Glutamatergic neuron (in vitro differentiated cells): ENCODE measurements at regions not wholly inside any gene's neighbourhood (a gene's known extent, or its start where the extent isn't known, plus 50 kb on each side); places are given as distances from the start of the nearest gene placed in this dataset.
"Not testable (repeated sequence)": the region's sequence is repeated elsewhere in the genome, so short reads cannot be mapped to it uniquely, and the experiment has no call there.

Source experiments
- DNase-seq: peaks from one replicate; pipeline ENCODE4 v3.0.0; 2022
- H3K27ac Mint-ChIP-seq: one replicate; pipeline ENCODE4 v1.8.0; 2020; ENCODE audit warnings: mild to moderate bottlenecking, mixed read lengths, inconsistent platforms; ENCODE audit not compliant: unreplicated experiment
- H3K27me3 Mint-ChIP-seq: one replicate; pipeline ENCODE4 v1.8.0; 2020; ENCODE audit warnings: mild to moderate bottlenecking, moderate library complexity, mixed read lengths, inconsistent platforms; ENCODE audit not compliant: unreplicated experiment
- H3K36me3 Mint-ChIP-seq: one replicate; pipeline ENCODE4 v1.8.0; 2020; ENCODE audit warnings: mild to moderate bottlenecking, mixed read lengths, inconsistent platforms; ENCODE audit not compliant: unreplicated experiment
- H3K4me1 Mint-ChIP-seq: one replicate; pipeline ENCODE4 v1.8.0; 2020; ENCODE audit warnings: mild to moderate bottlenecking, low read depth, mixed read lengths, inconsistent platforms; ENCODE audit not compliant: unreplicated experiment
- H3K4me3 Mint-ChIP-seq: one replicate; pipeline ENCODE4 v1.8.0; 2020; ENCODE audit warnings: mild to moderate bottlenecking, mixed read lengths, inconsistent platforms; ENCODE audit not compliant: unreplicated experiment
- H3K9me3 Mint-ChIP-seq: one replicate; pipeline ENCODE4 v1.8.0; 2020; ENCODE audit warnings: mild to moderate bottlenecking, moderate library complexity, mixed read lengths, inconsistent platforms; ENCODE audit not compliant: unreplicated experiment
- TF ChIP-seq, protein P1 (sequence below): fragments of 200-600 bp; sonication (generic); IDR thresholded peaks from one replicate; pipeline ENCODE4 v1.5.0; 2021; ENCODE audit not compliant: partially characterized antibody, unreplicated experiment

DNA sequence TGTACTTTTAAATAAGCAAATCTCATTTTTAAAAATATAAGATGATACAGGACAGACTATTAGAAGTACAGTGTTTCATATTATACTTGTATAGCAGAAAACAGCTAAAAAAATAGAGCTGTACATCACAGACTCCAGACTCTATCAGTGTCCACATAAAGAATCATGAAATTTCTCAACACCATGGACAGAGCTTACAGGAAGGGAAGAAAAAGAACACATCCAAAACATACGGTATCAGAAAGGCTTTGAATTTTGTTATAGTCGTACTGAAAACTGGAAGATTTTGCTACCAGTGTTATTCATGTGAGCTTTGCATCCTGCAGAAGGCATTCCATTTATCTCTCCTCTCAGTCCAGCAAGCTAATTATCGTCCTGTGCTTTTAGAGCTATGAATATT, 183.2 kb upstream of the PTPRZ1 start:
- Mint-ChIP-seq H3K9me3 (no peaks in the 10 kb centered on the region), H3K4me1 (no peaks in the 10 kb centered on the region), H3K36me3 (no peaks in the 10 kb centered on the region), H3K27me3 (no peaks in the 10 kb centered on the region), H3K27ac (no peak overlapping the region), H3K4me3 (no peak overlapping the region)
- DNase-seq = no peak
- TF ChIP-seq, protein P1, sequence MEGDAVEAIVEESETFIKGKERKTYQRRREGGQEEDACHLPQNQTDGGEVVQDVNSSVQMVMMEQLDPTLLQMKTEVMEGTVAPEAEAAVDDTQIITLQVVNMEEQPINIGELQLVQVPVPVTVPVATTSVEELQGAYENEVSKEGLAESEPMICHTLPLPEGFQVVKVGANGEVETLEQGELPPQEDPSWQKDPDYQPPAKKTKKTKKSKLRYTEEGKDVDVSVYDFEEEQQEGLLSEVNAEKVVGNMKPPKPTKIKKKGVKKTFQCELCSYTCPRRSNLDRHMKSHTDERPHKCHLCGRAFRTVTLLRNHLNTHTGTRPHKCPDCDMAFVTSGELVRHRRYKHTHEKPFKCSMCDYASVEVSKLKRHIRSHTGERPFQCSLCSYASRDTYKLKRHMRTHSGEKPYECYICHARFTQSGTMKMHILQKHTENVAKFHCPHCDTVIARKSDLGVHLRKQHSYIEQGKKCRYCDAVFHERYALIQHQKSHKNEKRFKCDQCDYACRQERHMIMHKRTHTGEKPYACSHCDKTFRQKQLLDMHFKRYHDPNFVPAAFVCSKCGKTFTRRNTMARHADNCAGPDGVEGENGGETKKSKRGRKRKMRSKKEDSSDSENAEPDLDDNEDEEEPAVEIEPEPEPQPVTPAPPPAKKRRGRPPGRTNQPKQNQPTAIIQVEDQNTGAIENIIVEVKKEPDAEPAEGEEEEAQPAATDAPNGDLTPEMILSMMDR = no peak

DNA sequence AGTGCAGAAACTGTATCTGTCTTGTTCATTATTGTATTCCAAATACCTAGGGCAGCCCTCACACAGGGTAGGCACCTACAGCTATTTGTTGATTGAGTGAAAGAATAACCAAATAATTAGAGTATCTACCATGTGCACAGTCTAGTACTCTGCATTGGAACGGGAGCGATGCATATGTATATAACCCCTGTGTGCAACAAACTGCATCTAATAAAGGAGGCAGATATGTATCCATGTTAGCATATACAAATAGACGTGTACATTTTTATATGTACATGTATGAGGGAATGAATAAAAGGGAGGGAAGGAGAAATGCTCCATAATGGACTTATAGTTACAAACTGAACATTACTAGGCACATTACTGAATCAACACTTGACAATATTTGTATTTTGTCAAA, 191.3 kb upstream of the PTPRZ1 start:
- H3K9me3 Mint-ChIP-seq = no peaks in the 10 kb centered on the region
- TF ChIP-seq, protein P1 = no peak
- H3K4me1 Mint-ChIP-seq = no peaks in the 10 kb centered on the region
- no peak for DNase-seq
- H3K36me3 Mint-ChIP-seq = no peaks in the 10 kb centered on the region
- no peak overlapping the region for H3K27ac Mint-ChIP-seq
- no peaks in the 10 kb centered on the region for H3K27me3 Mint-ChIP-seq
- no peak overlapping the region for H3K4me3 Mint-ChIP-seq

DNA sequence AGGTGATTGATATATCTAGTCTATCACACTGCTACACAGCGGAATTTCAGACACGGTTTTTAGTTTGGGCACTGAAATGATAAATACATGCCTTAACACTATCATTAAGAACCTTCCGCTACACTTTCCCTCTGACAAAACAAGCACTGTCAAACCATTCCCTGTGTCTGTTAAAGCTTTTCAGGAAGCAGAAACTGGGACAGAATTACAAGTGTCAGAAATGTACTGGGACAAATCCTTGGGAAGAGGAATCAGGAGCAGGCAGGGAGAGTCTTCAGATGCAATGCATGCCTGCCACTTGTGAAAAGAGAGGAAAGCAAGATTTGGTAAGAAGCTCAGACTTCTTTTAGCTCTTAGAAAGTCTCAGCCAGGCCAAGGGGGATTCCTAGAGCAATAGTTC, 196.8 kb upstream of the PTPRZ1 start:
- no peak overlapping the region for H3K27ac Mint-ChIP-seq
- H3K27me3 Mint-ChIP-seq = no peaks in the 10 kb centered on the region
- no peak overlapping the region for H3K4me3 Mint-ChIP-seq
- no peaks in the 10 kb centered on the region for H3K36me3 Mint-ChIP-seq
- DNase-seq = no peak
- TF ChIP-seq, protein P1 = no peak
- no peaks in the 10 kb centered on the region for H3K4me1 Mint-ChIP-seq
- H3K9me3 Mint-ChIP-seq = no peaks in the 10 kb centered on the region

GRCh38 chr7:121674455-121674854, 198.5 kb upstream of the PTPRZ1 start:
- not testable (repeated sequence) for H3K36me3 Mint-ChIP-seq, H3K4me3 Mint-ChIP-seq, H3K9me3 Mint-ChIP-seq, H3K27ac Mint-ChIP-seq, H3K27me3 Mint-ChIP-seq, DNase-seq, H3K4me1 Mint-ChIP-seq

GRCh38 chr7:121669144-121669543, 203.8 kb upstream of the PTPRZ1 start:
- Mint-ChIP-seq H3K36me3 (no peaks in the 10 kb centered on the region), H3K9me3 (no peaks in the 10 kb centered on the region), H3K27ac (no peak overlapping the region), H3K4me1 (no peaks in the 10 kb centered on the region), H3K27me3 (no peaks in the 10 kb centered on the region), H3K4me3 (no peak overlapping the region)
- DNase-seq = no peak
- TF ChIP-seq, protein P1 = no peak

GRCh38 chr7:121666306-121666705, 206.7 kb upstream of the PTPRZ1 start:
- TF ChIP-seq, protein P1 = no peak
- Mint-ChIP-seq H3K27me3 (no peaks in the 10 kb centered on the region), H3K4me3 (no peak overlapping the region), H3K36me3 (no peaks in the 10 kb centered on the region), H3K4me1 (no peaks in the 10 kb centered on the region), H3K9me3 (no peaks in the 10 kb centered on the region), H3K27ac (no peak overlapping the region)
- DNase-seq = no peak
